HG03439 (cell line): ENCODE measurements at regions not wholly inside any gene's neighbourhood (a gene's known extent, or its start where the extent isn't known, plus 50 kb on each side); places are given as distances from the start of the nearest gene placed in this dataset.
"Not testable (repeated sequence)": the region's sequence is repeated elsewhere in the genome, so short reads cannot be mapped to it uniquely, and the experiment has no call there.

Source experiments
- ATAC-seq: cut with Tn5 transposase; IDR thresholded peaks from one replicate; pipeline ENCODE4 v1.9.1; 2021; ENCODE audit warnings: mild to moderate bottlenecking, moderate library complexity; ENCODE audit not compliant: unreplicated experiment

DNA sequence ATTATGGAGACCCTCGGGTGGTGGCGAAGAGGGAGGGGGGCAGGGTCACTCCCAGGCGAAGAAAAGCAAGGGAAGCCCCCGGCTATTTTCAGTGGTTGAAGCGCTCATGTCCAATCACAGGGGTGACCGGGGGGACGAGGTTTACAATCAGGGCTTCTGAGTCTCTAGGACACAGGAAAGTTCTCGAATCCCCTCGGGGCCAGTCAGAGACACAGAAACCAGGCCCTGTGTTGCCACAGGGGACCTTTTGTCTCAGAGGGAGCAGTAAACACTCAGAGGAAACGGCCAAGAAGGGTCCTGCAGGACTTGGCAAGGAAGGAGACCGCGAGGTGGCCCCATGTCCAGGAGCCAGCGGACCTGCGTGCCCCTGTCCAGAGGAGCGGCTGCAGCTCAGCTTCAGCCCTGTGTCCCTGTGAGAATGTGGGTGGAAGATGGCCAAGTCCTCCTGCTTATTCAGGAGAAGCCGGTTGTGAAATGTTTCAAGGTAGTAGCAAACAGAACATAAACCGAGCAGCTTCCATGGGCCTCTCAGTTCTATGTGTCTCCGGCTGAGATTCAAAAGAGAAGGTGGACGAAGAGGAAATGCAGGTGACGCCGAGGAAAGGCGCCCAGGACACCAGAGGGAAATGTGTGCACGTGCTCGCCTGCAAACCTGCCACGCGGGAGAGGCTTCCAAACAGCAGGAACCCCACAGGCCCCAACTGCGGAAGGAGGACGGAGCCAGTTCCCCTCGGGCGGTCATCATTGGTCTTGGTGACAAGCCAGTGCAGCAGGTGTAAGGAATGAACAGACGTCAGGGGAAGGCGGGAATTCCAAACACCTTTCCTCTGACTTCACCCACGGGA is 357.6 kb downstream of the BRD1 start:
- ATAC-seq, result no peak

DNA sequence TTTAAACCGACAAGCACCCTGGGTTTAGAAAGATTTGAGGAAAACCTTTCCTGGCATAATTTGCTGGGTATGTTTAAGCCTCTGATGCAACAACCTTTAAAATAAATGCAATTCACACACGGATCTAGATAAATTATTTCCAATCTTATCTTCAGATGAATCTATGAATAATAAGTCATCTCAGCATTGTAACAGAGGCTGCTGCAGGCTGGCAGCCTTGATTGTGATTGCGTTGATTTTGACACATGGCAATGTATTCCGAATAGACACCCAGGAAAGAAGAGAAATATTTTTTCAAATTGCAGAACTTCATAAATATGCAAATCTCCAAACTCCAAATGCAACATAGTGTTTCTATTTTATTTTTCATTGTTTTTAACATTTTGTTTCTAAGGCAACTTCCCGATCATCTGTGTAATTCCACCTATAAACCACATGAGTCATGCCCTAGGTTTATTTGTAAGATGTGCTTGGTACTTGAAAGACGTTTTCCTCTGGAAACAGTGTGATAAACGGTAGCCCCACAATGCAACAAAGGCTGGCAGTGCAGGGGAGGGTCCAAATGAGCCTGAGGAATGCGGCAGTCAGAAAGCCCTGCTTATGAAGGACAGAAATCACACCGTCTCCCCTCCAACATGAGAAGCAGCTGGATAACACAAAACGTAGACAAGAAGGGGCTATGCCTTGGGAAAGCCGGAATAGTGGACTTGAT is 359.0 kb downstream of the BRD1 start:
- ATAC-seq, result no peak

- no peak for ATAC-seq
These were observed 360.6 kb downstream of the BRD1 start for GRCh38 chr22:49466878-49467595.

DNA sequence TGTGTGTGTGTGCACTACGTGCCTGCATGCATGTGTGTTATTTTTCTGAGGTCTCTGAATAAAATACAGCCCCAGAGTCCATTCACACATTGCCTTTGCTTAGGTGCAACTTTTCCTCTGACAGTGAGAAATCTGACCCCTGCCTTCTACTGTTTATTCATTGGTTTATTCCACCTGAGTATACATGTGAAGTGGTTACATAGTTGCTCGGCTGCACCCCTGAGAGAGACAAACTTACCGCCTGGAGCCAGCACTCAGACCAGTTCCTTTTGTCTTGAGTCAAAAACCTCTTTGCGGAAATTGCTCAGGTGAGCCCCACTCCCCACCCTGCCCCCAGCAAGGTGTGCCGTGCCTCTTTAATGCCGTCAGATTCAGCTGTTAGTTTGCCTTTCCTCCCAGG is 363.6 kb downstream of the BRD1 start:
- no peak for ATAC-seq

DNA sequence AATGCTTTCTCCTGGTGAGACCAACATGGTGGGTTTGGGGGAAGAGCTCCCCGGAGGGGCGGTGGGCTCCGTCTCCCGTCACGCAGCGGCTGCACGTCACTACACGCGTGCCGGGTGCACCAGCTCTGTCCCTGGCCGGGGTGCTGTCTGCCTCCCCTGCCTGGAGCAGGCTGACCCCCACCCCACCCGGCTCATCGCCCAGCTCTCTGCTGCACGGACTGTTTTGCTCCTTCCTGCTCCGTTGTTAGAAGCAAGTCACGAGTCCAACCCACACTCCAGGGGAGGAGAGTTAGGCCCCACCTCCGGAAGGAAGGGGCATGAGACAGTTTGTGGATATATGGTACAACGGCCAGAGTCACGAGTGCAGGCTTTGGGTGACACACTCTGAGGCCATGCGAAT is 364.9 kb downstream of the BRD1 start:
- ATAC-seq, result no peak

- no peak for ATAC-seq
These were observed 365.4 kb downstream of the BRD1 start for GRCh38 chr22:49462291-49462690.

DNA sequence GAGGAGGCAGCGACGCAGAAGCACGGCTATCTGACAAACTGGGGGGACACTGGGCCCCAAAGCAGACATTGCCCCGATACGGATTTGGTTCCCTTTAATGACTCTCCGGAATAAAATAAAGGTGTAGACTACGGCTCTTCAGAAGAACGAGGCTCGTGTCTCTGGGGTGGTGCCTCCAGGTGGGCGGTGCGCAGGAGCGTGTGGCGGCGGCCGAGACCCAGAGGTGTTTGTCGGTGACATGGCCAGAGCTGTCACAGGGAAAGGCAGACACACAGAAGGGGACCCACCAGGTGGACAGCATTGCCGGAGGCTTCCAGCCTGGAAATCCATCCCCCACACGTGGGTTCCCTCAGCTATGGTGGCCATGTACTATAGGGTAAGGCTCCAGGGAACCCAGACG is 366.0 kb downstream of the BRD1 start:
- no peak for ATAC-seq

DNA sequence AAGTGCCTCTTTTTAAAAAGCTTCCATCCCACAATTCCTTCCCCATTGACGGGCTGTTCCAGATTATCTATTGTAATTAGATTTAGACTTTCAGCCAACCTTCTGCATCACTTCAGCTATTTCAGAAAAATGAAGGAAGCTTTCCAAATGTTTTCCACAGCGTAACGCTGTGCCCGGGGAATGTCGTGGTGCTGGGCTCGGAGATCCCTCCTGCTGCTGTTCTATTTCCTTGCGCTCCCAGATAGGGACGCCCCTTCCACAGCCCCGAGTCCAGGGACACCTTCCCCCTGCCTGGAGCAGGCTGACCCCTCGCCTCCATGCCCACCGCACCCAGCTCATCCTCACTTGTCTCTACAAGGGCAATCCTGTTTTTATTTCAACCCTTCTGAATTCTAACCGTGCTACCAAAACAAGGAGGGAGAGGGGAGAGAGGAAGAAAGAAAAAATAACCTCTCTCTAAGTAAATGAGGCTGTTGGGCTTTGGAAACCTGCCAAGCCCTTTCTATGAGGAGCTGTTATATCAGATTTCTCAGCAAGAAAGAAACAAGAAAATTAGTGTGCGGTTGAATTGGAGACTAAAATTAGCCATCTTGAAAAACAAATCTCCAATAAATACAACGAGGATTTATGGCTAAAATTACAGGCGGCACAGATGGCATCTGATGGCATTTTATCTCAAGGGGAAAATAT is 366.9 kb downstream of the BRD1 start:
- no peak for ATAC-seq

GRCh38 chr22:49460091-49460490 is 367.6 kb downstream of the BRD1 start:
- no peak for ATAC-seq

- no peak for ATAC-seq
These were observed 369.0 kb downstream of the BRD1 start for GRCh38 chr22:49458708-49459099.

DNA sequence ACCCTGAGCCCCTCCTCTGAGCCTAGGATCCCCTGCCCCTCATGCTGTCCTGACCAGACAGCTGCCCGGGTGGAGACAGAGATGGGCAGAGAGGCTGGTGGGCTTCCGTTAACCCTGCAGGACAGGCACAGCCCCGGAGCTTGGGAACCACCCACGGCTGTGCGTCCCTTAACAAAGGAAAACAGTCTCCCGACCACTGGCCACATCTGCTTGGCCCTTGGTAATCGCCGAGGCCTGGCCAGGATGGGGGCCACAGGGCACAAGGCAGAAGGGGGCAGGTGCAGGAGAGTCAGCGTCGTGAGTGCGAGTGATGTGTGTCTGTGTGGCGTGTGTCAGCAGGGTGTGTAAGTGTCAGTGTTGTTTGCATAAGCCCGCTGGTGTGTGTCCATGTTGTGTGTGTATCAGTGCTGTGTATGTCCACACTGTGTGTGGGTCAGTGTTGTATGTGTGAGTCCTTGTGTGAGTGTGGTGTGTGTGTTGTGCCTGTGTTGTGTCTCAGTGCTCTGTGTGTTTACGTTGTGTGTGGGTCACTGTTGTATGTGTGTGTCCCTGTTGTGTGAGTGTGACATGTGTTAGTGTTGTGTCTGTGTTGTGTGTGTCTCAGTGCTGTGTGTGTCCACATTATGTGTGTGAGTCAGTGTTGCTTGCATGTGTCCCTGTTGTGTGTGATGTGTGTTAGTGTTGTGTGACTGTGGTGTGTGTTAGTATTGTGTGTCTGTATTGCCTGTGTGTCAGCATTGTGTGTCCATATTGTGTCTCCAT is 369.5 kb downstream of the BRD1 start:
- no peak for ATAC-seq

GRCh38 chr22:49457146-49457545 is 370.5 kb downstream of the BRD1 start:
- ATAC-seq, result no peak

DNA sequence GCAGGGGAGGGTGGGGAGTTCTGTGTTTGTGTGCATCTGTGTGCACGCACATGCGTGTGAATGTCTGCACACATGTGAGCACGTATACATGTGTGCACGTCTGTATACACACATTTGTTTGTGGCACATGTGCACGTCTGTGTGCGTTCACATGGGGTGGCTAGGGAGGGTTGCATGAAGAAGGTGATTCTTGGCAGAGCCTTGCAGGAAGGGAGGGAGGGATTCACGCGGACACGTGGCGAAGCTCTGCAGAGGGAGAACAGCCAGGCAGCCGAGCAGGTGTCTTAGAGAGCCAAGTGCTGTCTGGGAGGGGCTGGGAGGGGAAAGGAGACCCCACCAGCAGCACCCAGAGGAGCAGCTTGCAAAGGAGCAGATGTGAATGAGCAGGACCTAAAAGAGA is 372.1 kb downstream of the BRD1 start:
- no peak for ATAC-seq

GRCh38 chr22:49454726-49455125 is 372.9 kb downstream of the BRD1 start:
- no peak for ATAC-seq

GRCh38 chr22:49453771-49454170 is 373.9 kb downstream of the BRD1 start:
- ATAC-seq, result no peak

DNA sequence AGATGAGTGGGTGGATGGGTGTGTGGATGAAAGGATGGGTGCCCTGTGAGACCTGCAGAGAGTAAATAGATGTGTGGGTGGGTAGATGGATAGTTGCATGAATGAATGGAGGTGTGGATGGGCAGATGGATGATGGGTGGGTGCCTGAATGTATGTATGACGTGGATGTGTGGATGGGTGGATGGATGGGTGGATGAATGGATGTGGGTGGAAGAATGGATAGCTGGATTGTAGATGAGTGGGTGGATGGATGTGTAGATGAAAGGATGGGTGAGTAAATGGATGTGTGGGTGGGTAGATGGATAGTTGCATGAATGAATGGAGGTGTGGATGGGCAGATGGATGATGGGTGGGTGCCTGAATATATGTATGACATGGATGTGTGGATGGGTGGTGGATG is 374.7 kb downstream of the BRD1 start:
- not testable (repeated sequence) for ATAC-seq

- ATAC-seq, result no peak
These were observed 375.2 kb downstream of the BRD1 start for GRCh38 chr22:49452362-49452946.

DNA sequence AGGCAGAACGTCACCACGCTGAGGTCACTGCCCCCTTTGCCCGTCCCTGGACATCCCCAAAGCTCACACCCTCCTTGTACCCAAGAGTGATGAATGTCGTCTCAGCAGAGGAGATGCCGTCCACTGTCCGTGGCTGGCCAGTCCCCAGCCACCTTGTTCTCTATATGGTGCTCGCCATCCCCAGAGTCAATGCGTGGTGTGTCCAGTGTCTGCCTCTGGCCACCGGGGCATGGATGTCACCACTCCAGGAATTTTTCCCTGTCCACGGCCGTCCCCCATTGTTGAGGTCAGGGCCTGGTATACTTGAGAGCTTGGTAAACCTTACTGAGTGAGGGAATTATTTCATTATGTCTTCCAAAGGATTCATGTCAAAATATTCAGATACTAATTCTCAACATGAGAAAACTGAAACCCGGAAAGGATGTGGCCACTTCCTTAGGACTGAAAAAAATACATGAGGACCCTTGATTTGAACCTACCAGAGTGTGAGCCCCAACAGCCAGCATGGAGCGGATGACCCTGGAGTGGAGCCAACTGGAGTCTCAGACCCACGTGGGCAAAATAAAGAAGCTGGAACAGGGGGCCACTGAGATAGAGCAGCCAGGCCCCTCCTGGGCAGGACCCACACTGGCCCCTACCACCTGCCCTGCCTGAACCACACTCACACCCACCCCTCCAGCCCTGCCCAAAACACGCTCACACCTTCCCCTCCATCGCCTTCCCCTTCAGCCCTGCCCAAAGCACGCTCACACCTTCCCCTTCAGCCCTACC is 376.4 kb downstream of the BRD1 start:
- no peak for ATAC-seq

GRCh38 chr22:49450498-49450897 is 377.2 kb downstream of the BRD1 start:
- no peak for ATAC-seq
